ENCODE measurements at regions not wholly inside any gene's neighbourhood (a gene's known extent, or its start where the extent isn't known, plus 50 kb on each side); places are given as distances from the start of the nearest gene placed in this dataset.
"Not testable (repeated sequence)": the region's sequence is repeated elsewhere in the genome, so short reads cannot be mapped to it uniquely, and the experiment has no call there.

DNA sequence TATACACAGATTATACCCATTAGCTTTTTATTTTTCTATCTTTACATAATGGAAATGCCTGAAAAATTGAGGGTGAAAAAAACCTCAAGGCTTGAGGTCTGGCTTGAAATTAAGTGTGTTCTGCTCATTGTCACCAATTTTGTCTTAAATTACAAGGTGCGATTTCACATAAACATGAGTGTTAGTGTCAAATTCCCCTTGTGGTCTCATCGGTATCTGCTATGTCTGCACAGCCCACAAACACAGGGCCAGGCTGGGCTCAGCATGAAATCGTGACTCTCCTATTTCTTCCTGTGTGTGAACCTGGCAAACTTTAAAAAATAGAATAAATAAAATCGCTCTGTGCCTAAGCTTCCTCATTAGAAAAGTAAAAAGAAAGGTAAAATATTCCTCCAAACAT, 109.1 kb downstream of the CRLF2 start:
- DNase-seq (ENCODE audit: low spot score) (no peak), FAIRE-seq (no peak)

DNA sequence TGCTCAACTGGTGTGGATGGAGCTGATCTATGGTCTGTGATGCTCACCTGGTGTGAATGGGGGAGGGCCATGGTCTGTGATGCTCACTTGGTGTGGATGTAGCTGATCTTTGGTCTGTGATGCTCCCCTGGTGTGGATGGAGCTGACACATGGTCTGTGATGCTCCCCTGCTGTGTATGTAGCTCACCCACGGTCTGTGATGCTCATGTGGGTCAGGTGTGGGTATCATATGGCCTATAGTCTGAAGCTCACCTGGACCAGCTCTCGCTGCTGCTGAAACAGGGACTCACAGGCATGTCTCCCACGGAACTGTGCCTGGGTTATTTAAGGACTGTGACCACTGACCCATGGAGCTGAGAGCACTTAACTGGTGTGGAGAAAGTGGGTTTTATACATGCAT, 109.7 kb downstream of the CRLF2 start:
- DNase-seq (ENCODE audit: low spot score), result no peak
- no peak for FAIRE-seq

DNA sequence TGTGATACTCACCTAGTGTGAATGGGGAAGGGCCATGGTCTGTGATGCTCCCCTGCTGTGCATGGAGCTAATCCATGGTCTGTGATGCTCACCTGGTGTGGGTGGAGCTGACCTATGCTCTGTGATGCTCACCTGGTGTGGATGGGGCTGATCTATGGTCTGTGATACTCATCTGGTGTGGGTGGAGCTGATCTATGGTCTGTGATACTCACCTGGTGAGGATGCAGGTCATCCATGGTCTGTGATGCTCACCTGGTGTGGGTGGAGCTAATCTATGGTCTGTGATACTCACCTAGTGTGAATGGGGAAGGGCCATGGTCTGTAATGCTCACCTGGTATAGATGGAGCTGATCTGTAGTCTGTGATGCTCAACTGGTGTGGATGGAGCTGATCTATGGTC, 110.2 kb downstream of the CRLF2 start:
- DNase-seq (ENCODE audit: low spot score); FAIRE-seq: not testable (repeated sequence)

DNA sequence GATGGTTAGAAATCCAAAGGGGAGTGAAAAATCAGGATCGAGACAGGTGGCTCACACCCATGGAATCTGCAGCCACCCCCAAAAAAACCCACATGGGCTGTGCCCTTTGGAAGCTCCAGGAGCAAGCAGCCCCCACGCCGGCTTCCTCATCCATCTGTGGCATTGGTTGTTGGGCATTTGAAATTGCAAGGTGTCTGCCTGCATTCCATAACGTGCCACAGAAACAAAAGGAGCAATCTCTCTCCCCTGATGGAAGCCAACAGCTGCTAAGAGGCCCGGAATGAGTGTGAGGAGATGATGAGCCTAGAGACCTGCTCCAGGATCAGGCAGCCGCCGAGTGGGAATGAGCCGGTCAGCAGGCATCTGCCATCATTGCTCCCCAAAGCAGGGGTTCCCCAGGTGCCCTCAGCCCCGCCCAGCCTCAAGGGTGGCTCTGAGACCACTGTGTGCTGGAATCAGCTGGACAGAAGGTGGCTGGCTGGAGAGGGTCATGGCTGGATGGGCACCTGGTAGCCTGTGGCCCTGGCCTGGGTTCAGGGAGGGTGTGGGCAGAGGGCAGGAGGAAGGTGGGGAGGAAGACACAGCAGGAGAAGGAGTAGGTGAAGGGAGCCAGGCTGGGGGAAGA, 113.2 kb downstream of the CRLF2 start:
- no peak for FAIRE-seq

DNA sequence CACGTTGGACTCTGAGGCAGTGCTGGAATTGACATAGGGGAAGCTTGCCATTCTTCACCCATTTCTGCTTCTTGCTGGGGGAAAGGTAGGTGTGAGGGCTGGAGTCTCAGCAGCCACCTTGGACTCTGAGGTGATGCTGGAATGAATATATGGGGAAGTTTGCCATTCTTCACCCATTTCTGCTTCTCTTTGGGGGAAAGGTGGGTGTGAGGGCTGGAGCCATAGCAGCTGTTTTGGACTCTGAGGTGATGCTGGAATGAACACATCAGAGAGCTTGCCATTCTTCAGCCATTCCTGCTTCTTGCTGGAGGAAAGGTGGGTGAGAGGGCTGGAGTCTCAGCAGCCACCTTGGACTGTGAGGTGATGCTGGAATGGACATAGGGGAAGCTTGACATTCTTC, 115.1 kb downstream of the CRLF2 start:
- DNase-seq (ENCODE audit: low spot score) (no peak), FAIRE-seq (no peak)

More for the DNA sequence above, 113.2 kb downstream of the CRLF2 start:
- no peak for DNase-seq (ENCODE audit: low spot score)

DNA sequence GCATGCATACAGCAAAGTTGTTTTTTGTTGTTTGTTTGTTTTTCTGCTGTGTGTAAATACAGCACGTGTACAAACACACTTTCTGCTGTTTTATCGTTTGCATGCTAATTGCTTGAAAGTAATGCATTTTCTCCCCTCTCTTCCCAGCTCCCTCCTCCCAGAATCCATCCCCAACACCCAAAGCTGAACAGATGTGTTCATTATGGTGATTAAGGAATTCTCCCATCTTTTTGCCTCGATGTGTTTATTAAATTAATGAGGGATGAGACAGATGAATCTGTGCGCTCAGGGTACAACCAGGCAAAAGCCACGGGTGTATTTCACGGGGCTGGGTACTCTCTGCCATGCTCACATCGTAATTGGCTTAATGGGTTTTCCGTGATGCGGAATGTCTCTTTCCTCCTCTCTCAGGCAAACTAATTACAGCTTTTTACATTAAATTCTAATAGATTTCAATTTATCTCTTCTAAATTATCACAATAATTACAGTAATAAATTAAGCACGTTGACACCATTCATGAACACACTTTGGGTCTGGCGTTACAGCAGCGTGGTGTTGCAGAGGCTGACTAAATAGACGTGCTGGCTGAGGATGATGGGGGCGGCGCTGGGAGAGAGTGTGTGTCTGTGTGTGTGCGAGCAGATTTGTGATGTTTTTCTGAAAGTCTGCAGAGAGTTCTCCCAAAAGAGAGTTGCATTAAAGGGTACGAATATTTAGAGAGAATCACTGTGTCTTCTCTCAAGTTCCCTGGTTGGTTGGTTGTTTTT, 117.7 kb downstream of the CRLF2 start:
- no peak for DNase-seq (ENCODE audit: low spot score)
- FAIRE-seq, result no peak

DNA sequence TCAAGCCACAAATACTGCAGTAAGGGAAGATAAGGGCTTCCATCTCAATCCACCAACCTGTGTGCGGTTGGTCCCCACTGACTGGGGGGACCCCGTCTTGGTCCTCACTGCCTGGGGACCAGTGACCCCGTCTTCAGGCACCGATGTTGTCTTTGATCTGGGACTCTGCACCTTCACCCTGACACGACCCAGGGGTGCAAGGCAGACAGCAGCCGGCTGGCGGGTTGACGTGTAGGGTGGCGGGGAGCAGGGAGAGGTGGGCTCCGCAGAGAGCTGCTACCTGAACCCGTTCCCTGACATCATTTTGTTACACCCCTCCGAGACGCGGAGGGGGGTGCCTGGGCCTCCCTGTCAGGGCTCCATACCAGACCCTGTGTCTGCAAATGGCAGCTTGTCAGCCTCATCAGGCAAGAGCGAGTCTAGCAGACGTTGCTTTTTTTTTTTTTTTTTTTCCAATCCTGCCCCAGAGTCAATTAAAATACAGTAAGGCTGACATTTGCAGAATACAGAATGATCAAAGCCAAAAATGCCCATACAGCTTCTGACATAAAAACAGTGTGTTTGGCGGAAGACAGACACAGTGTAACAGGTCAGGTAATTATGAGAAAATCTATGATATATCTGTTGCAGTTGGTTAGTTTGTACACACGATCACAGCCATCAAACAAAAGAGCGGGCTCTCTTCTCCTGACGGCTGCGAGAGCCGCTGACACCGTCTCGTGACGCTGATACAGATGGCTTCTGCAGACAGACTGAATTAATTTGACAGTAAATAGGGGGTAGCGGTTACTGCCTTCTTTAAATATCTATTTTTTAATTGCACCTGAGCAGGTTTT, 118.6 kb downstream of the CRLF2 start:
- no peak for FAIRE-seq
- no peak for DNase-seq (ENCODE audit: low spot score)

DNA sequence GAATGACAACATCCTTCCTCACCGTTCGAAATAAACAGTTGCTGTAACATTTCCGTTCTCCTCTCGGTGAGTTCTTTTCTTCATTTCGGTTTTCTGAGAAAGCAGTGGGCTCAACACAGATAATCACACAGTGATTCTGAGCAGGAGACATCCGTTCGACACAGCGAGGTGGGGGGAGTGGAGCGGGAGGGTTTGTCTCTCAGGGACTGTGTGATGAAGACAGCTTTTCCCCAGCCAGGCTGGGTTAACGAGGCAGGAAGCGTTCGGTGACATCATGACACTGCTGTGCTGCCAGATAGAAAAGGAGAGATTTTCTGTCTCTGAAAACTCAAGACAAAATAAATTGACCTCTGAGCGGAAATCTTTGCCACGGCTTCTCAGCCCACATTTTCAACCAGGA, 119.3 kb downstream of the CRLF2 start:
- no peak for FAIRE-seq
- DNase-seq (ENCODE audit: low spot score), result peak; percentile 14

DNA sequence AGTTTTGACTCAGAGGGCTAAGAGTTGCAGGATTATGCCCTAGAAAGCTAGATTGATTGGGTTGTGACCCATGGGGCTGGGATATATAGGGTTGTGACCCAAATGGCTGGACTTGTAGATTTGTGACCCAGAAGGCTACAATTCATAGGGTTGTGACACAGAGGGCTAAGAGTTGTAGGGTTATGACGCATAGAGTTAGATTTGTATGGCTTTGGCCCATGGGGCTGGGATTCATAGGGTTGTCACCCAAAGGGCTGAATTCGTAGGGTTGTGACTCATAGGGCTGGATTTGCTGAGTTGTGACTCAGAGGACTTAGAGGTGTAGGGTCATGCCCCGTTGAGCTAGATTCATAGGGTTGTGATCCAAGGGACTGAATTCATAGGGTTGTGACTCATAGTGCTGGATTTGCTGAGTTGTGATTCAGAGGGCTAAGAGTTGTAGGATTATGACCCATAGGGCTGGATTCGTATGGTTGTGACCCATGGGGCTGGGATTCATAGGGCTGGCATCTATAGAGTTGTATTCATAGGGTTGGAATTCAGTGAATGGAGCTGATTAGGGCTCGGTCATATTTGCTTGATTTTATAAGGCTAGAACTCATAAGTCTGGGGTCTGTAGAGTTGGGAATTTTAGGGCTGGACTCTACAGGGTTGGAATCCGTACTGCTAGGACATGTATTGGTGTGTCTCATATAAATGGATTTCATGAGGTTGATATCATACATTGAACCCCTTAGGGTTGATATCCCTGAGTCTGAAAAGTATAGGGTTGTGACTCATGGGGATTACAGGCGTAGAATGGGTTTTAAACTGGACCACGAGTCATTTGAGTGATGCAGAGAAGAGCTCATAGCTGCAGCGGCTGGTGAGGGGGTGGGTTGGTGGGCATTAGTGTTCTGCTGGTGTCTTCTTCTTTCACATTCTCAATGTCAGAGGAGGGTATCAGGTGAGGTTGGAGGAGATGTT, 125.7 kb downstream of the CRLF2 start:
- peak; percentile 31 for DNase-seq (ENCODE audit: low spot score)
- no peak for FAIRE-seq

DNA sequence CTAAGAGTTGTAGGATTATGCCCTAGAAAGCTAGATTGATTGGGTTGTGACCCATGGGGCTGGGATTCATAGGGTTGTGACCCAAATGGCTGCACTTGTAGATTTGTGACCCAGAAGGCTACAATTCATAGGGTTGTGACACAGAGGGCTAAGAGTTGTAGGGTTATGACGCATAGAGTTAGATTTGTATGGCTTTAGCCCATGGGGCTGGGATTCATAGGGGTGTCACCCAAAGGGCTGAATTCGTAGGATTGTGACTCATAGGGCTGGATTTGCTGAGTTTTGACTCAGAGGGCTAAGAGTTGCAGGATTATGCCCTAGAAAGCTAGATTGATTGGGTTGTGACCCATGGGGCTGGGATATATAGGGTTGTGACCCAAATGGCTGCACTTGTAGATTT, 126.6 kb downstream of the CRLF2 start:
- FAIRE-seq, result not testable (repeated sequence)

DNA sequence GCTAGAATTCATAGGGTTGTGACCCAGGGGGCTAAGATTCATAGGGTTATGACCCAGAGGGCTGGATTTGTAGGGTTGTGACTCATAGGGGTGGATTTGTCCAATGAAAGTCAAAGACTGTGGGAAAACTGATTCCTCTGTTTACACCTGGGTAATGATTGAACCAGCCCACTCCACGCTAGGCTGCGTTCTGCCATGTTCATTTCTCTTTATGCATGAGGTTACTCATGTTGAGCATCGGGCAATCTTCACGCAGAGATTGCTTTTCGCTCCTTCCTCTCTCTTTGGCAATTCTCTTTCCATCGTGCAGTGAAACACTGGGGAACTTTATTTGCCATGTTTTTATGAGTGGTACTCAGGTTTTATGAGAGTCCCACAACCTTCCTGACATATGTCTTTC, 127.8 kb downstream of the CRLF2 start:
- no peak for DNase-seq (ENCODE audit: low spot score)
- no peak for FAIRE-seq

More for the DNA sequence above, 126.6 kb downstream of the CRLF2 start:
- not testable (repeated sequence) for DNase-seq (ENCODE audit: low spot score)

DNA sequence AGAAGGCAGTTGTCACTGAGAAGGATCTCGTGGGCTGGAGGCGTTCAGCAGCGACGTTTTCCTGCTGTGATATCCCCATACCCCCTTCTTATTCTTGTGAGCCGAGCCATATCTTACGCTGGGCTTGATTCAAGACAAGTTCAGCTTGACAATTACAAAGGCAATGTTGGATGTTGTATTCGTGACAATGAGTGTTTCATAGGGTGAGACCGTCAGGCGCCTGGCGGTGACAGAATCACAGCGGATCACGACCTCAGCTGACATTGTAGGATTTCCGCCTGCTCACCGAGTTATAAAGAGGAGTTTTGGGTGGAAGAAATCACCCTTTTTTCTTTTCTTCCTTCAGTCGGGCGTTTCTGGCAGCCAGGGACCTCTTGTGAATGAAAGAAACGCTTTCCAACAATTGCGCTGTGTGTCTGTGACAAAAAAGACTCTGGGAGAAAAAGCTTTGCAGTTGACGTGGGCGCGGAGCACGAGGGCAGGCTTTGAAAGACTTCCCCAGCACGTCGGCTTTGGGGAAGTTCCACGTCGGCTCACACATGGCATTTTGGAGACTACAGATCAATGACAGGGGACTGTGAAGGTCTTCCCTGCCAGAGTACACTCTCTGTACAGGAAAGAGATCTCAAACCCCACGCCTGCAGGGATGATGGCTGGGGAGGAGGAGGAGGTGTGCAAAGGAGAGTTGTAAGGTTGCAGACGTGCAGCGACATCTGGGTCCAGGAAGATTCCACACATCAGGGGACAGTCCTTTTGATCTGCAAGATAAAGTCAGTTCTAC, 135.4 kb downstream of the CRLF2 start:
- DNase-seq (ENCODE audit: low spot score), result no peak
- FAIRE-seq, result no peak

DNA sequence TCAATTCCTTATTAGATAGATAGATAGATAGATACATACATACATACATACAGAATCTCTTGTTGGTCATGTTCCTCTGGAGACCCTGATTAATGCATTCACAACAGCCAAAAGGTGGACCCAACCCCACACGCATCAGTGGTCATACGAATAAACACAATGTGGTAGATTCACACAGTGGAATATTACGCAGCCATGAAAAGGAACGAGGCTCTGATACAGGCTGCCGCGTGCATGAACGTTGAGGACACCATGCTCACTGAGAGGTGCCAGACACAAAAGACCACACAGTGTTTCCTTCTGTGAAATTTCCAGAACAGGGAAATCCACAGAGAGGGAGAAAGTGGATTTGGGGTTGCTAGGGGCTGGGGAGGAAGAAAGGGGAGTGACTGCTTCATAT, 136.7 kb downstream of the CRLF2 start:
- DNase-seq (ENCODE audit: low spot score) (no peak), FAIRE-seq (no peak)

DNA sequence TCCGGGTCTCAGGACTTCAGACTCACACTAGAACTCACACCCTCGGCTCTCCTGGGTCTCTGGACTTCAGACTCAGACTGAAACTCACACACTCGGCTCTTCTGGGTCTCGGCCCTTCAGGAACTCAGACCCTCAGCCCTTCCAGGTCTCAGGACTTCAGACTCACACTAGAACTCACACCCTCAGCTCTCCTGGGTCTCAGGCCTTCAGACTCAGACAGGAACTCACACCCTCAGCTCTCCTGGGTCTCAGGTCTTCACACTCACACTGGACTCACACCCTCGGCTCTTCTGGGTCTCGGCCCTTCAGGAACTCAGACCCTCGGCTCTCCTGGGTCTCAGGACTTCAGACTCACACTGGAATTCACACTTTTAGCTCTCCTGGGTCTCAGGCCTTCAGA, 137.3 kb downstream of the CRLF2 start:
- DNase-seq (ENCODE audit: low spot score) (no peak), FAIRE-seq (no peak)

DNA sequence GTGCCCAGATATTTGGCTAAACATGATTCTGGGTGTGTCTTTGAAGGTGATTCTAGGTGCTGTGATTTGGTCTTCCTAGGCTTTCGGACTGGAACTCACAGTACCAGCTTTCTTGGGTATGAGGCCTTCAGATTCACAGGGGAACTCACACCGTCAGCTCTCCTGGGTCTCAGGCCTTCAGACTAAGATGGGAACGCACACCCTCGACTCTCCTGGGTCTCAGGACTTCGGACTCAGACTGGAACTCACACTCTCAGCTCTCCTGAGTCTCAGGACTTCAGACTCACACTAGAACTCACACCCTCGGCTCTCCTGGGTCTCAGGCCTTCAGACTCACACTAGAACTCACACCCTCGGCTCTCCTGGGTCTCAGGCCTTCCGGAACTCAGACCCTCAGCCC, 137.7 kb downstream of the CRLF2 start:
- DNase-seq (ENCODE audit: low spot score), result no peak
- no peak for FAIRE-seq

DNA sequence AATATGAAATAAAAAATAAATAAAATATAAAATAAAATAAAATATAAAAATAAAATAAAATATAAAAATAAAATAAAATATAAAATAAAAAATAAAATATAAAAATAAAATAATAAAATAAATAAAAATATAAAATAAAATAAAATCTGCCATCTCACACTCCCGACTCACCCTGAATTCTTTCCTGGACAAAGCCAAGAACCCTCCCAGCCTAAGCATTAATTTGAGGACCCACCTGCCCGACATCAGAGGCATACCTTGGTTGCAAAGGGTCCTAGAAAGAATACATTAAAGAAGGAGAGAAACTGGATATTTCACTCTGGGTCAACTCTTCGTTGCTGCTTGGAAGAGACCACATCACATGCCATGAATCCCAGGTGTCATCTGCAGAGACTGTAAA, 138.3 kb downstream of the CRLF2 start:
- FAIRE-seq (no peak), DNase-seq (ENCODE audit: low spot score) (no peak)

DNA sequence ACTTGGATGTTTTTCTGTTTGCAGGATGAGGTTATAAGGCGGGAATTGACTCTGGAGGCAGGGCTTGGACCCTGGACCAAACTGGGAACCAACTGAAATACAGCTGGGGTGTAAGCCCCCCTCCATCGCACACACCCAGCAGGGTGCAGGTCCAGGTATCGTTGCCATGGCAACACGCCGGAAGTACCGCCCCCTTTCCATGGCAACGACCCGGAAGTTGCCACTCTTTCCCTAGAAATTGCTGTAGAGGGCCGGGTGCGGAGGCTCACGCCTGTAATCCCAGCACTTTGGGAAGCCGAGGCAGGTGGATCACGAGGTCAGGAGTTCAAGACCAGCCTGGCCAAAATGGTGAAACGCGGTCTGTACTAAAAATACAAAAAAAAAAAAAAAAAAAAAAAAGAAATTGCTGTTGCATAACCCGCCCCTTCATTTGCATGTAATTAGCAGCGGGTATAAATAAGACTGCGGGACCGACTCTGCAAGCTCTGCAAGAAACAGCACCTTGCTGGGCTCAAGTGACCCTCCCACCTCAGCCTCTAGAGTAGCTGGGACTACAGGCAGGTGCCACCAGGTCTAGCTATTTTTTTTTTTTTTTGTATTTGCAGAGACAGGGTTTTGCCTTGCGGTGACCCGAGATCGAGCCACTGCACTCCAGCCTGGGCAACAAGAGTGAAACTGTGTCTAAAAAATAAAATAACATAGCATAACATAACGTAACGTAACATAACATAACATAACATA, 139.6 kb downstream of the CRLF2 start:
- no peak for FAIRE-seq

DNA sequence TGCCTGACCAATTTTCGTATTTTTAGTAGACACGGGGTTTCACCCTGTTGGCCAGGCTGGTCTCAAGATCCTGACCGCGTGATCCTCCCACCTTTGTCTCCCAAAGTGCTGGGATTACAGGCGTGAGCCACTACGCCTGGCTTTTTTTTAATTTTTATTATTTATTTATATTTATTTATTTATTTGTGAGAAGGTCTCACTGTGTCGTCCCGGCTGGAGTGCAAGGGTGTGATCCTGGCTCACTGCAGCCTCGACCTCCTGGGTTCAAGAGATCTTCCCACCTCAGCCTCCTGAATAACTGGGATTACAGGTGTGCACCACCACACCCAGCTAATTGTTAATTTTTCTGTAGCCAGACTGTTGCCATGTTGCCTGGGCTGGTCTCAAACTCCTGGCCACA, 141.1 kb downstream of the CRLF2 start:
- DNase-seq (ENCODE audit: low spot score) (no peak), FAIRE-seq (no peak)

More for the DNA sequence above, 139.6 kb downstream of the CRLF2 start:
- peak; percentile 46 for DNase-seq (ENCODE audit: low spot score)

DNA sequence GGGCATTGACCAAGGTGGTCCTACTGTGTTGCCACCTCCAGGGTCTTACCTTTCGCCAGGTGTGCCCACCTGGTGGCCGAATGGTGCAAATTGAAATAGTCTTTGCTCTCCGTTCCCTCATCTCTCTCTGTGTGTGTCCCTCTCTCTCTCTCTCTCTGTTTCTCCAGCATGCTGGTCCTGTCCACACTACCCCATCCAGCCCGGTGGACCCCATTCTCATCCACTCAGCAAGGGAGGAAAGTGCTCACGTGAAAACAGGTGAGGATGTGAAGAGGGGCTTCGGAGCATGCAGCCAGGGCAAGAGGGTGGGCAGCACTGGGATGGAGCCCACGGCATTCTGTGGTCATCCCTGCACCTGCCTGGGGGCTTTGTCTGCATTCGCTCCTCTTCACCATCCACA, 150.1 kb downstream of the CRLF2 start:
- FAIRE-seq (no peak), DNase-seq (ENCODE audit: low spot score) (no peak)

DNA sequence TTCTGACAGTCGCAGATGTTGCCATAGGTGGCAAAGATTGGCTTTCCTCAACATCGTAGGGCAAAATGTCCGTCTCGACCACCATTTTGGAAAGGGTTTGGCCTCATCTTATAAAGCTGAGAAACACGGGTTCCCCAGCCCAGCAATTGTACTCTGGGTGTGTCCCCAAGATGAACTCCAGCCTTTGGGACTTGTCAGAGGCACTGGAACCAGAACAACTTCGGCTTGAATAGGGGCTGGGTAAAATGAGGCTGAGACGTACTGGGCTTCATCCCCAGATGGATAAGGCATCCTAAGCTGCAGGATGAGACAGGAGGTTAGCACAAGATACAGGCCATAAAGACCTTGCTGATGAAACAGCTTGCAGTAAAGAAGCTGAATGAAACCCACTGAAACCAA, 151.9 kb downstream of the CRLF2 start:
- DNase-seq (ENCODE audit: low spot score) (no peak), FAIRE-seq (no peak)

All from urothelium cell line (cell line).